AG10803 (cell line): ENCODE measurements at regions not wholly inside any gene's neighbourhood (a gene's known extent, or its start where the extent isn't known, plus 50 kb on each side); places are given as distances from the start of the nearest gene placed in this dataset.

Experiments
- DNase-seq: peaks from one replicate; pipeline ENCODE4 v3.0.0; 2010; ENCODE audit warnings: low read depth
- H3K4me3 ChIP-seq: 2 replicates; pipeline ENCODE4 v1.5.1; 2011; ENCODE audit warnings: mild to moderate bottlenecking, low read length, control low read depth
- CTCF ChIP-seq: conservative IDR thresholded peaks from 2 replicates; pipeline ENCODE4 v1.5.1; 2011; ENCODE audit warnings: mild to moderate bottlenecking, low read length, control low read depth, inconsistent platforms

GRCh38 chr18:6644836-6645627 lies 84.5 kb upstream of the ARHGAP28 start:
- no peak for TF ChIP-seq CTCF
- no peak for DNase-seq
- H3K4me3 ChIP-seq = no peak overlapping the region

GRCh38 chr18:6646801-6647200 lies 82.7 kb upstream of the ARHGAP28 start:
- TF ChIP-seq CTCF = no peak
- no peak overlapping the region for H3K4me3 ChIP-seq
- no peak for DNase-seq

- TF ChIP-seq CTCF = no peak
- DNase-seq = no peak
- H3K4me3 ChIP-seq = no peak overlapping the region
These were observed 80.9 kb upstream of the ARHGAP28 start for GRCh38 chr18:6648581-6648980.

GRCh38 chr18:6649421-6650126 lies 79.9 kb upstream of the ARHGAP28 start:
- no peak for DNase-seq
- no peak for TF ChIP-seq CTCF

DNA sequence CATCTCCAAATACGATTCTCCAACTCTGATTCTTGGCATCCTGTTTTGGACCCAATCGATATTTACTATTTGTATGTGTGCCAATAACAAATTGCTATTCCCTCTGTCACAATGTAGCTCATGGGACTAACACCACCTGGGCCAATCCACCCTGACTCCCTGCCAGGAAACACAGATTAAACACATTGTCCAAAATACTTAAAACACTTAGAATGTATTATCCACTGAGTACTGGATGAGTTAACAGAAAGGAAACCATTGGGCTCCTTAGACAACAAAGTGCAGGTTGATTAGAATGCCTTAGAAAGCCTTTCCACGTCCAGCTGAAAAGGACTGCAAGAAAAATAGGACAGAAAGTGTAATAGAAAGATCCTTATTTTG lies 79.4 kb upstream of the ARHGAP28 start:
- DNase-seq = no peak
- H3K4me3 ChIP-seq = no peak overlapping the region
- no peak for TF ChIP-seq CTCF

More at GRCh38 chr18:6649421-6650126, 79.9 kb upstream of the ARHGAP28 start:
- no peak overlapping the region for H3K4me3 ChIP-seq

GRCh38 chr18:6650747-6651146 lies 78.8 kb upstream of the ARHGAP28 start:
- no peak for TF ChIP-seq CTCF
- DNase-seq = no peak
- no peak overlapping the region for H3K4me3 ChIP-seq

- no peak for TF ChIP-seq CTCF
- no peak overlapping the region for H3K4me3 ChIP-seq
- no peak for DNase-seq
These were observed 77.4 kb upstream of the ARHGAP28 start for GRCh38 chr18:6652098-6652497.
